ENCODE measurements at regions not wholly inside any gene's neighbourhood (a gene's known extent, or its start where the extent isn't known, plus 50 kb on each side); places are given as distances from the start of the nearest gene placed in this dataset.

DNA sequence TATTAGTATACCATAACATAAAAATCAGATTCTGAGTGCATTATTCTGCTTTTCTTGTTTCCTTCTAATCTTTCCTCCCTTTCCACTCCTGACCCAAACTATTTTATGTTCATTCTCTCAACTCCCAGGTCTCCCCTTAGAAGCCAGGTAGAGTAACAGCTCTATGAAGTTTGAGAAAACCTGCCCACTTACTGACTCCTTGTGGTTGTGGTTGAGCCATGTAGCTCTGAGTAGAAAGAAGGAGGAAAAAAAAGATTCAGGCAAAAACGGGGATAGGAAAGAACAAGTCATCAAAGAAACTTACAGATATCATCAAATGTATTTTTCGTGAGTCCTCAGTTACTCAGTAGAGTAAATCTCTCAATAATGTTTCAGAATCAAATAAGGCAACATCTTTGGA, 216.7 kb downstream of the PMP22 start (continued):
- TF ChIP-seq ERG (CRISPR knock-in tag; IDR thresholded peaks at IDR 0.05) (no peak), TP53 (CRISPR knock-in tag; IDR thresholded peaks at IDR 0.05) (no peak), FOXK1 (CRISPR knock-in tag; IDR thresholded peaks at IDR 0.05) (no peak), CBFB (CRISPR knock-in tag; IDR thresholded peaks at IDR 0.05; ENCODE audit: low read depth) (no peak), ATF6 (CRISPR knock-in tag; IDR thresholded peaks at IDR 0.05) (no peak), JUN (CRISPR knock-in tag; IDR thresholded peaks at IDR 0.05) (no peak), ZNF232 (CRISPR knock-in tag; IDR thresholded peaks at IDR 0.05) (no peak), ZSCAN18 (CRISPR knock-in tag; IDR thresholded peaks at IDR 0.05) (no peak), NFE2L1 (CRISPR knock-in tag; IDR thresholded peaks at IDR 0.05) (no peak), ZNF671 (CRISPR knock-in tag; IDR thresholded peaks at IDR 0.05) (no peak)
- TF ChIP-seq, protein P1, sequence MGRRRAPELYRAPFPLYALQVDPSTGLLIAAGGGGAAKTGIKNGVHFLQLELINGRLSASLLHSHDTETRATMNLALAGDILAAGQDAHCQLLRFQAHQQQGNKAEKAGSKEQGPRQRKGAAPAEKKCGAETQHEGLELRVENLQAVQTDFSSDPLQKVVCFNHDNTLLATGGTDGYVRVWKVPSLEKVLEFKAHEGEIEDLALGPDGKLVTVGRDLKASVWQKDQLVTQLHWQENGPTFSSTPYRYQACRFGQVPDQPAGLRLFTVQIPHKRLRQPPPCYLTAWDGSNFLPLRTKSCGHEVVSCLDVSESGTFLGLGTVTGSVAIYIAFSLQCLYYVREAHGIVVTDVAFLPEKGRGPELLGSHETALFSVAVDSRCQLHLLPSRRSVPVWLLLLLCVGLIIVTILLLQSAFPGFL (CRISPR knock-in tag; IDR thresholded peaks at IDR 0.05; ENCODE audit: borderline replicate concordance): no peak

GRCh38 chr17:15042311-15042710, 222.8 kb downstream of the PMP22 start:
- DNase-seq (ENCODE audit: low spot score) (no peak), ATAC-seq (no peak)
- Mint-ChIP-seq H3K27ac (no peak overlapping the region), H3K9me3 (0 out of 2 replicates have a peak, but pooled peaks cover 5% of the 10 kb centered on the region), H3K4me1 (peaks cover 40% of the 10 kb centered on the region), H3K36me3 (peaks cover 5% of the 10 kb centered on the region; the same call in 1 of the 2 replicates), H3K4me3 (no peak overlapping the region), H3K27me3 (ENCODE audit: low read depth) (no peaks in the 10 kb centered on the region; the same call in 1 of the 2 replicates)
- ChIA-PET CTCF (no interaction called here), POLR2A (no interaction called here)
- TF ChIP-seq AFF4 (CRISPR knock-in tag; IDR thresholded peaks at IDR 0.05; ENCODE audit: borderline replicate concordance) (no peak), E2F1 (CRISPR knock-in tag; IDR thresholded peaks at IDR 0.05) (no peak), OVOL2 (CRISPR knock-in tag; IDR thresholded peaks at IDR 0.05; ENCODE audit: borderline replicate concordance) (no peak), ZBTB43 (CRISPR knock-in tag; IDR thresholded peaks at IDR 0.05) (no peak), SMAD3 (CRISPR knock-in tag; IDR thresholded peaks at IDR 0.05; ENCODE audit: borderline replicate concordance) (no peak), TCF7 (CRISPR knock-in tag; IDR thresholded peaks at IDR 0.05; ENCODE audit: low read depth) (no peak), EMX1 (CRISPR knock-in tag; IDR thresholded peaks at IDR 0.05) (no peak), ZNF532 (CRISPR knock-in tag; IDR thresholded peaks at IDR 0.05; ENCODE audit: borderline replicate concordance) (no peak)
- TF ChIP-seq, protein P2, sequence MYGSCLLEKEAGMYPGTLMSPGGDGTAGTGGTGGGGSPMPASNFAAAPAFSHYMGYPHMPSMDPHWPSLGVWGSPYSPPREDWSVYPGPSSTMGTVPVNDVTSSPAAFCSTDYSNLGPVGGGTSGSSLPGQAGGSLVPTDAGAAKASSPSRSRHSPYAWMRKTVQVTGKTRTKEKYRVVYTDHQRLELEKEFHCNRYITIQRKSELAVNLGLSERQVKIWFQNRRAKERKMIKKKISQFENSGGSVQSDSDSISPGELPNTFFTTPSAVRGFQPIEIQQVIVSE (CRISPR knock-in tag; IDR thresholded peaks at IDR 0.05; ENCODE audit: borderline replicate concordance): no peak

Data from WTC11 (cell line).